Activated T-helper 2 cell treated with anti-CD3 and anti-CD28 coated beads, Interferon-gamma antibody, Interleukin-2, Interleukin-4, amounts not matched to agents 10 μg/mL and 5 μg/mL and 100 μg/mL, durations not matched to agents 14 hours and 24 hours and 36 hours (primary cell): ENCODE measurements at regions not wholly inside any gene's neighbourhood (a gene's known extent, or its start where the extent isn't known, plus 50 kb on each side); places are given as distances from the start of the nearest gene placed in this dataset.
"Not testable (repeated sequence)": the region's sequence is repeated elsewhere in the genome, so short reads cannot be mapped to it uniquely, and the experiment has no call there.

Source experiments
- DNase-seq: peaks from one replicate; pipeline ENCODE4 v3.0.0; 2021; ENCODE audit warnings: low spot score
- H3K27ac Mint-ChIP-seq: one replicate; pipeline ENCODE4 v1.8.0; 2021; ENCODE audit warnings: mixed read lengths
- H3K27me3 Mint-ChIP-seq: one replicate; pipeline ENCODE4 v1.8.0; 2021; ENCODE audit warnings: low read depth, mixed read lengths
- H3K36me3 Mint-ChIP-seq: one replicate; pipeline ENCODE4 v1.8.0; 2021; ENCODE audit warnings: low read depth, mixed read lengths
- H3K4me1 Mint-ChIP-seq: one replicate; pipeline ENCODE4 v1.8.0; 2021; ENCODE audit warnings: low read depth, mixed read lengths
- H3K4me3 Mint-ChIP-seq: one replicate; pipeline ENCODE4 v1.8.0; 2021; ENCODE audit warnings: low read depth, mild to moderate bottlenecking, moderate library complexity, mixed read lengths
- H3K9me3 Mint-ChIP-seq: one replicate; pipeline ENCODE4 v1.8.0; 2021; ENCODE audit warnings: mixed read lengths
- intact Hi-C: fragments of 100-400 bp; cut with micrococcal nuclease; formaldehyde crosslinking; loops from one replicate; pipeline ENCODE4 v1.15.1; 2023

DNA sequence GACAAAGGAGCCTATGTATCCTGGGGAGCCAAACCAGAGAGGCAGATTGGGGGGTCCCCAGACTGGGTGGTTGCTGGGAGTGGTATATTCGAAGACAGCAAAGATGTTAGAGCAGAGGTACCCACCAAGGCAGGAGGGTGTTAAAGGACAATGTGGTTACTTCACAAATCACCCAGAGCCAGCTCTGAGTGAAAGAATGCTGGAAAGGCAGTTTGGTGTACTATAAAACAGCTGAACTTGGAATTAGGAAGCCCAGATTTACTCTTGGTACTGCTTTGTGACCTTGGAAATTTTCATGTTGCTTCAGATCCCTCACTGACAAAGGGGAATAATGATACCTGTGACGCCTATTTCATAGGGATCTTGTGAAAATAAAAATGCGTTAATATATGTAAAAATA is 121.6 kb downstream of the CD164 start:
- DNase-seq: no peak
- H3K27me3 Mint-ChIP-seq: peaks cover 2% of the 10 kb centered on the region
- H3K4me3 Mint-ChIP-seq: no peak overlapping the region
- no peaks in the 10 kb centered on the region for H3K9me3 Mint-ChIP-seq
- H3K27ac Mint-ChIP-seq: no peak overlapping the region
- no peaks in the 10 kb centered on the region for H3K4me1 Mint-ChIP-seq
- intact Hi-C loops: no loop called here
- no peaks in the 10 kb centered on the region for H3K36me3 Mint-ChIP-seq

DNA sequence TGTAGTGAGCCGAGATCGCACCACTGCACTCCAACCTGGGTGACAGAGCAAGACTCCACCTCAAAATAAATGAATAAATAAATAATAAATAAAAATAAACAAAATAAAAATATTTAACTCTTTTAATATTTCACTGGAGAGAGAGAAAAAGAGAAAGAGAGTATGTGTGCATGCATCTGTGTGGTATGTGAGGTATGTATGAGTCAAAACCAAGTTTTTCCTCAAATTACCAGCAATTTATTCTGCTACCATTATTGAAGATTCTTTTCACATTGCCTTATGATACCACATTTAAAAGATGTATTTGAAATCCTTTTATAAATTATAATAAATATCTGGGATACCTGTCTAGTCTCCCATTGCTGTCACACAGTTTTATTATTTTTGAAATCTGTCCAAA is 122.1 kb downstream of the CD164 start:
- intact Hi-C loops: no loop called here
- no peaks in the 10 kb centered on the region for H3K9me3 Mint-ChIP-seq
- peaks cover 2% of the 10 kb centered on the region for H3K27me3 Mint-ChIP-seq
- H3K36me3 Mint-ChIP-seq: no peaks in the 10 kb centered on the region
- DNase-seq: no peak
- no peaks in the 10 kb centered on the region for H3K4me1 Mint-ChIP-seq
- no peak overlapping the region for H3K27ac Mint-ChIP-seq
- H3K4me3 Mint-ChIP-seq: no peak overlapping the region

DNA sequence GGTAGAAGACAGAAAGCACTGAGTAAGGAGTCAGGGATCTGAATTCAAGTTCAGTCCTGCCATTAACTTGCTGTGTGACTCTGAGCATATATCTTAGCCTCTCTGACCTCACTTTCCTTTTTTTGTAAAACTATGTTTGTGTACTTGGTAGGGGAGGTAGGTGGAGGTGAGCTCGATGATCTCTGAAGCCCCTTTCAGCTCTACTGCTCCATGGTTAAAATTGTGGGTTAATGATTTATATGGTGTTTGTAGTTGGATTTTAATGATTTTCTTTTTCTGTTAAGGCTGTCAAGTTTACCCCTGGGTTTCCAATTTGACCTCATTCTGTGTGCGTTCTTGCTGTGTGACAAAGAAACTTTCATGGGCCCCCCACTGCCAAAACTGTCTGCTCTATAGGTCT is 124.1 kb downstream of the CD164 start:
- no peaks in the 10 kb centered on the region for H3K9me3 Mint-ChIP-seq

DNA sequence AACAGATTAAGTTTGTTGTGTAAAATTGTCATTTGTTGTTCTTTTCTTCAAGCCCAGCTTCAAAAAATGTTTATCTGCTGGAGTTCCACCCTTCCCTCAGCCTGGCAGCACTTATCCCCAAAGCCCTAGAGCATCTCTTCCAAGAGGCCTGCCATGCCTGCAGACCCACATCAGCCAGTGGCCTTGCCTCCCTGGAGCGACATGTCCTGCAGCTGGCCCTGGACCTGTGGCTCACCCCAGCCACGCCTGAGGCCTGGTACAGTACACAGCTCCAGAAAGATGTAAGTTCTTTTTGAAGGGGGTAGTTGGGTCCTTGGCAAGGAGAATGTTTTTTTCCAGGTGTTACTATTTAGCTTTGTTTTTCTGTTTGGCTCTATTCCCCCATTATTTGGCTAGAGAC is 124.8 kb downstream of the CD164 start:
- no peak for DNase-seq
- H3K36me3 Mint-ChIP-seq: no peaks in the 10 kb centered on the region
- no peaks in the 10 kb centered on the region for H3K4me1 Mint-ChIP-seq
- no peaks in the 10 kb centered on the region for H3K9me3 Mint-ChIP-seq
- H3K27ac Mint-ChIP-seq: no peak overlapping the region
- no peak overlapping the region for H3K4me3 Mint-ChIP-seq
- H3K27me3 Mint-ChIP-seq: peaks cover 5% of the 10 kb centered on the region
- intact Hi-C loops: no loop called here

More for the DNA sequence above, 124.1 kb downstream of the CD164 start:
- Mint-ChIP-seq H3K4me1 (no peaks in the 10 kb centered on the region), H3K4me3 (no peak overlapping the region), H3K27ac (no peak overlapping the region), H3K36me3 (no peaks in the 10 kb centered on the region), H3K27me3 (peaks cover 6% of the 10 kb centered on the region)
- DNase-seq: no peak
- intact Hi-C loops: no loop called here

DNA sequence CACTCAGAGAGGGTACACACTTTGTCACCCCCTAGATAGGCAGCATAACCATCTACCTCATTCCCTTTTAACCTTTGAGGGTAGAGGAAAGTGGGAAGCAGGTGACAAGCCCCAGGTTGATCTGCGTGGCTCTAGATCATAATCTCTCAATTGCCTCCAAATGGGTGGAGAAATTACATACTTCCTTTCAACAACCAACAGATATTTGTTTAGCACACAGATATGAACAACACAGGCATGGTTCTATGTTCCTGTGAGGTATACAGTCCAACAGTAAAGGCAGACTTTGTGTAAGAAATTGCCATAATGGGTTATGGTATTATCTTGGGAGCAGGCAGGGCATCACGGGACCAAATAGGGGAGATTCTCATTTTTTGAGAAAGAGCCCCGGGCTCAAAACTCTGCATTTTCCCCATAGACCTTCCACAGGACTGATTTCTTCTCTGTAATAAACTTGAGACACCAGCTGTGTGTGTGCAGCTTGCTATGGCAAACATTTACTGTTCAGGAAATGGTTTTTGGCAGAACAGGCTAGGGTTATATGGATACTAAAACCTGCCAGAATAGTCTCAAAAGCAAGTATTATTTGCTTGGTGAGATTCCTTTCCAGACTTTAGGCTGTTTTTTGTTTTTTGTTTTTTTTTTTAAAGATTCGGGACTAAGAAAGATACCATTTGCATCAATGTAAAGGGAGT is 126.2 kb downstream of the CD164 start:
- intact Hi-C loops: no loop called here
- no peak for DNase-seq
- Mint-ChIP-seq H3K4me3 (no peak overlapping the region), H3K27me3 (peaks cover 5% of the 10 kb centered on the region), H3K4me1 (no peaks in the 10 kb centered on the region), H3K9me3 (no peaks in the 10 kb centered on the region), H3K27ac (no peak overlapping the region), H3K36me3 (peaks cover 4% of the 10 kb centered on the region)

DNA sequence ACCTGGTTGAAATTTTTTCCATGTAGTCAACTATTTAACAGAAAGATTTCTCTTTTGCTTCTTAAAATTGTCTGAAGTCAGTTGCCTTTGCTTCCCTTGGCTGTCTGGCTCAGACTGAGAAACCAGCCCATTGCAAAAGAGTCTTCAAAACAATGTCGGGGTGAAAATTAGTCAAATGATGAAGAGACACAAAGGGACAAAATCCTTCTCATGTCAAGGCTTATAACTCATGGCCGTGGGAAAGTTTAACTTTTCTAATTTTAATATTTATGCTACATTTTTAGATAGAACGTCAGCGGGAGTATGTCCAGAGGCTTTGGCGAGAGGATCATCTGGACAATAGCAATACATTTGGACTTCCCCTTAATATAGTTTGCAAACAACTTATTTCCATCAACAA is 127.2 kb downstream of the CD164 start:
- Mint-ChIP-seq H3K36me3 (peaks cover 4% of the 10 kb centered on the region), H3K4me3 (no peak overlapping the region), H3K27me3 (peaks cover 5% of the 10 kb centered on the region), H3K9me3 (no peaks in the 10 kb centered on the region), H3K4me1 (no peaks in the 10 kb centered on the region), H3K27ac (no peak overlapping the region)
- no peak for DNase-seq
- intact Hi-C loops: no loop called here

DNA sequence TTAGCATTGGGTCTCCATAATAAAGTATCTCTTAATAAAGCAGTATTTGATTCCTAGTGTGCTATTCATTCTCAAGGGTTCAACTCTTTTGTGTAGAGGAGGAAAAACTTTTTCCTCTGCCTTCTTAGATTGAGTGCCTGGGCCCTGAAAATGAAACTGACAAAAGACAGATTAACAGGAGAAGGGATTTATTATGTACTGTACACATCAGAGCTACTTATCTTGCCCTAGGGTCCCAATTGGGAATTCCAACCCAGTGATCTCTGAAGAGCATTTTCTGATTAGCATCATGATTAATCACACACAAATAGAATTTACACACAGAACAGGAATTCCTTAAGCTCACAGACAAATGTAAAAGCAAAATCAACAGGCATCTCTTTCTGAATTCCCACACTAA is 128.9 kb downstream of the CD164 start:
- H3K27me3 Mint-ChIP-seq: peaks cover 5% of the 10 kb centered on the region
- no peak overlapping the region for H3K27ac Mint-ChIP-seq
- no peak for DNase-seq
- H3K4me3 Mint-ChIP-seq: no peak overlapping the region
- H3K9me3 Mint-ChIP-seq: no peaks in the 10 kb centered on the region
- H3K36me3 Mint-ChIP-seq: peaks cover 4% of the 10 kb centered on the region
- H3K4me1 Mint-ChIP-seq: no peaks in the 10 kb centered on the region
- intact Hi-C loops: no loop called here

DNA sequence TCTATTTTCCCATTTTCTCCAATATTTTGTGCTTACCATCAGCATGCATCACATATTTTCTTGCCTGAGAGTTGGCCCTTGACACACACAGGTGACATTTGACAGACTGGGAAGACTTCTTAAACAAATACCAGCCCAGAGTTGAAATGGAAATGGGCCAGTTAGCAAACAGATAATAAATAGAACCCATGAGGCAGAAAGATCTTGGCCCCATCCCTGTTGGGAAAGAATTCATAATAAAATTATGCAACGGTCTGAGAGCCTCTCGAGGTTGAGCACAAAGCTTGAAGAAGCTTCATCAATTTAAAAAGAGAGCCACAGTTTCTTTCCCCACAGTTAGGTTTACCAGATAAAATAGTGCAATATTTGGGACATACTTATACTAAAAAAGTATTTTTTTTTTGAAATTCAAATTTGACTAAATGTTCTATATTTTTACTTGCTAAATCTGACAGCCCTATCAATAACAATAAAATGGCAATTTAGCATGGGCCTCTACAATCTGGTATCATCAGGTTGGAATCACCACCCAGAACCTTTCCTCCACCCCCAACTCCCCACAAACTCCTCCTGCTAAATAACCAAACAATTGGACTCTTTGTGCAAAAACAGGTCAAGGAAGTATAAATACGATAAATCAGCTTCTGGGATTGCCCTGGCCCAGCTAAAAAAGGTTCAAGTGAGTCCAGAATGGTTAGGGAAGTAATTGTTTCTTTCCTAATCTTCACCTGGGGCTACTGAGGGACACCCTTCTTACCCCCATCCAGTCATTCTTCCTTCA is 129.8 kb downstream of the CD164 start:
- Mint-ChIP-seq H3K27me3 (peaks cover 5% of the 10 kb centered on the region), H3K36me3 (peaks cover 4% of the 10 kb centered on the region), H3K9me3 (no peaks in the 10 kb centered on the region), H3K4me1 (no peaks in the 10 kb centered on the region), H3K4me3 (no peak overlapping the region), H3K27ac (no peak overlapping the region)
- DNase-seq: no peak
- intact Hi-C loops: no loop called here

DNA sequence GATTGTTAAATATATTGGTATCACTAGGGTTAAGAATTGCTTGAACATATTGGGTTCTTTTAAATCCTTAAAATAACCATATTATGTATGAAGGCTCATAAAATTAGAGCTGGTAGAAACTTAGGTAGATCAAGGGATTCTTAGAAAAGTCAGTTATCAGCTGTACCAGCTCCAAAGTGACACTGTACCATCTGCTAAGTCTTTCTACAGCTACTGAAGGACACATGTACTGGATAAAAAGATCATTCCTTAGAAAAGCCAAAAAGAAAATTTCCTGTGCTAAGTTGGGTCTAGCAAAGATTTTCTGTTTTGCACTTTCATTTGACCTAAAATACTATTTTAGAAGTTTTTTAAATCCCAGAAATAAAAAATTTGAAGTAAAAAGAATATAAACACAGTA is 130.4 kb downstream of the CD164 start:
- peaks cover 4% of the 10 kb centered on the region for H3K36me3 Mint-ChIP-seq
- peaks cover 5% of the 10 kb centered on the region for H3K27me3 Mint-ChIP-seq
- H3K9me3 Mint-ChIP-seq: no peaks in the 10 kb centered on the region
- DNase-seq: no peak
- intact Hi-C loops: no loop called here
- H3K4me3 Mint-ChIP-seq: no peak overlapping the region
- no peak overlapping the region for H3K27ac Mint-ChIP-seq
- H3K4me1 Mint-ChIP-seq: no peaks in the 10 kb centered on the region

DNA sequence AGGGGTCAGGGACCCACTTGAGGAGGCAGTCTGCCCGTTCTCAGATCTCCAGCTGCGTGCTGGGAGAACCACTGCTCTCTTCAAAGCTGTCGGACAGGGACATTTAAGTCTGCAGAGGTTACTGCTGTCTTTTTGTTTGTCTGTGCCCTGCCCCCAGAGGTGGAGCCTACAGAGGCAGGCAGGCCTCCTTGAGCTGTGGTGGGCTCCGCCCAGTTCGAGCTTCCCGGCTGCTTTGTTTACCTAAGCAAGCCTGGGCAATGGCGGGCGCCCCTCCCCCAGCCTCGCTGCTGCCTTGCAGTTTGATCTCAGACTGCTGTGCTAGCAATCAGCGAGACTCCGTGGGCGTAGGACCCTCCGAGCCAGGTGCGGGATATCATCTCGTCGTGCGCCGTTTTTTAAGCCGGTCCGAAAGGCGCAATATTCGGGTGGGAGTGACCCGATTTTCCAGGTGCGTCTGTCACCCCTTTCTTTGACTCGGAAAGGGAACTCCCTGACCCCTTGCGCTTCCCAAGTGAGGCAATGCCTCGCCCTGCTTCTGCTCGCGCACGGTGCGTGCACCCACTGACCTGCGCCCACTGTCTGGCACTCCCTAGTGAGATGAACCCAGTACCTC is 131.6 kb downstream of the CD164 start:
- H3K27me3 Mint-ChIP-seq, H3K36me3 Mint-ChIP-seq, H3K27ac Mint-ChIP-seq, H3K4me1 Mint-ChIP-seq, intact Hi-C loops, H3K4me3 Mint-ChIP-seq, H3K9me3 Mint-ChIP-seq, DNase-seq: not testable (repeated sequence)

DNA sequence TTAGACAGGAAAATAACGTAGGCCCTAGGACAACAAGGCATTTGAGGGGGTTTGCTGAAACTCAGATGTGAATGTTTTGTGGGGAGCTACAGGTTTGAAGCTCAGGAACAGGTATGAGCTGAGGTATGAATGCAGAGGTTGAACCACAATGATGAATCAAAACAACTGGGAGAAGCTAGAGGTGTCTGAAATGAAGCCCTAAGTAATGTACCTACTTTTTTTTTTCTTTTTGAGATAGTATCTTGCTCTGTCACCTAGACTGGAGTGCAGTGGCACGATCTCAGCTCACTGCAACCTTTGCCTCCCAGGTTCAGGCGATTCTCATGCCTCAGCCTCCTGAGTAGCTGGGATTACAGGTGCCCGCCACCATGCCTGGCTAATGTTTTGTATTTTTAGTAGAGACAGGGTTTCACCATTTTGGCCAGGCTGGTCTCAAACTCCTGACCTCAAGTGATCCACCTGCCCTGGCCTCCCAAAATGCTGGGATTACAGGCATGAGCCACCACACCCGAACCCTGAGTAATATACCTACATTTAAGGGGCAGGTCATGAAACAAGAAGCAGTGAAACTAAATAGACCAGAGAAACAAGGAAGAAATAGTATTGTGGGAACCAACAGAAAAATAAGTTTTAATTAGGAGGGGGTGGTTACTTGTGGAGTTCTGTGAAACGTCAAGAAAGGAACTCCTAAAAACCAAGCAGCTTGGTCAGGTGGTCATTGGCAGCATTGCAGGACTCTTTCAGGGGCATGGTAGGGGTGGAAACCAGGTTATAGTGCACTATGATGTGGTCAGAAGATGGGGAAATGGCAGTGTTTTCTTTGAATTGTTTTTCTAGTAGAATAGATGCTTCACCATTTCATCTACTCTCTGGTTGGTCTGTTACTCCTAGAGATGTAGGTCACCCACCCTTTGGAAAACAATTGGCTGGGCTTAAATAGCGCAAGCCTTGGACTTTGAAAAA is 138.1 kb downstream of the CD164 start:
- no peaks in the 10 kb centered on the region for H3K27me3 Mint-ChIP-seq
- no peaks in the 10 kb centered on the region for H3K9me3 Mint-ChIP-seq
- DNase-seq: no peak
- H3K27ac Mint-ChIP-seq: no peak overlapping the region
- peaks cover 7% of the 10 kb centered on the region for H3K4me1 Mint-ChIP-seq
- no peak overlapping the region for H3K4me3 Mint-ChIP-seq
- no peaks in the 10 kb centered on the region for H3K36me3 Mint-ChIP-seq
- intact Hi-C loops: no loop called here

DNA sequence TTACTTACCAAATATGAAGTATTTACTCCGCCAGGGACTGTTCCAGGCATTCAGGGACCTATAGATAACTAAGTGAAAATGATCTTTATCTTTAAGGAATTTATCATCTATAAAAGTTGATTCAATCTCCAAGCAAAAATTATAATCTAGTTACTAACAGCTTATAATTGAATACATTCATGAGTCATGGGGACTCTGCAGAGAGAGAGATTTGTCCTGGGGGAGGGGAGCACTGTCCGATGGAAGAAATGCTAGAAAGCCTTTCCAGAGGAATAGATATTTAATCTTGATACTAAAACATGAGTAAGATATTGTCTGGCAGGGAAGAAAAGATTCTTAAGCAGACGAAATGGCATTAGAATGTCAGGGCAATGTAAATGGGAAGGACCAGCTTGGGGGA is 139.3 kb downstream of the CD164 start:
- Mint-ChIP-seq H3K36me3 (no peaks in the 10 kb centered on the region), H3K9me3 (no peaks in the 10 kb centered on the region), H3K27ac (no peak overlapping the region), H3K4me1 (peaks cover 7% of the 10 kb centered on the region), H3K27me3 (no peaks in the 10 kb centered on the region), H3K4me3 (no peak overlapping the region)
- no peak for DNase-seq
- intact Hi-C loops: no loop called here
